ENCODE measurements at regions not wholly inside any gene's neighbourhood (a gene's known extent, or its start where the extent isn't known, plus 50 kb on each side); places are given as distances from the start of the nearest gene placed in this dataset.

GRCh38 chr13:67351114-67351513 is 121.0 kb upstream of the PCDH9 start:
- DNase-seq (ENCODE audit: low spot score): no peak

- DNase-seq (ENCODE audit: low spot score): no peak
Measured at GRCh38 chr13:67343777-67344176, 113.6 kb upstream of the PCDH9 start.

GRCh38 chr13:67341406-67341805 is 111.3 kb upstream of the PCDH9 start:
- no peak for DNase-seq (ENCODE audit: low spot score)

GRCh38 chr13:67330149-67330548 is 100.0 kb upstream of the PCDH9 start:
- DNase-seq (ENCODE audit: low spot score): no peak

GRCh38 chr13:67328895-67329294 is 98.8 kb upstream of the PCDH9 start:
- no peak for DNase-seq (ENCODE audit: low spot score)

- no peak for DNase-seq (ENCODE audit: low spot score)
Measured at GRCh38 chr13:67318860-67319259, 88.7 kb upstream of the PCDH9 start.

- DNase-seq (ENCODE audit: low spot score): no peak
Measured at GRCh38 chr13:67318398-67318797, 88.3 kb upstream of the PCDH9 start.

GRCh38 chr13:67314405-67314804 is 84.3 kb upstream of the PCDH9 start:
- no peak for DNase-seq (ENCODE audit: low spot score)

GRCh38 chr13:67308004-67308772 is 78.1 kb upstream of the PCDH9 start:
- DNase-seq (ENCODE audit: low spot score): no peak

- DNase-seq (ENCODE audit: low spot score): no peak
Measured at GRCh38 chr13:67306742-67307141, 76.6 kb upstream of the PCDH9 start.

- no peak for DNase-seq (ENCODE audit: low spot score)
Measured at GRCh38 chr13:67303661-67304333, 73.7 kb upstream of the PCDH9 start.

- DNase-seq (ENCODE audit: low spot score): no peak
Measured at GRCh38 chr13:67299751-67300150, 69.6 kb upstream of the PCDH9 start.

GRCh38 chr13:67299072-67299635 is 69.0 kb upstream of the PCDH9 start:
- no peak for DNase-seq (ENCODE audit: low spot score)

GRCh38 chr13:67298297-67298696 is 68.2 kb upstream of the PCDH9 start:
- no peak for DNase-seq (ENCODE audit: low spot score)

- DNase-seq (ENCODE audit: low spot score): no peak
Measured at GRCh38 chr13:67296511-67296910, 66.4 kb upstream of the PCDH9 start.

- DNase-seq (ENCODE audit: low spot score): no peak
Measured at GRCh38 chr13:67292886-67293285, 62.8 kb upstream of the PCDH9 start.

- DNase-seq (ENCODE audit: low spot score): no peak
Measured at GRCh38 chr13:67285611-67286010, 55.5 kb upstream of the PCDH9 start.

- peak; percentile 13 for DNase-seq (ENCODE audit: low spot score)
Measured at GRCh38 chr13:67283637-67284036, 53.5 kb upstream of the PCDH9 start.

- DNase-seq (ENCODE audit: low spot score): no peak
Measured at GRCh38 chr13:67281466-67281865, 51.3 kb upstream of the PCDH9 start.
